Lung (tissue), 11 donors: ENCODE measurements at regions not wholly inside any gene's neighbourhood (a gene's known extent, or its start where the extent isn't known, plus 50 kb on each side); places are given as distances from the start of the nearest gene placed in this dataset.

Experiments
- ATAC-seq: fragments of 200-7000 bp; cut with Tn5 transposase; one replicate; pipeline ENCODE4 v1.9.1; 2020; ENCODE audit warnings: moderate number of reproducible peaks; ENCODE audit not compliant: insufficient read depth, low FRiP score
- DNase-seq, 3 donors: peaks; one replicate each; pipeline ENCODE4 v3.0.0-alpha.2; 2013 to 2017
- H3K27ac ChIP-seq, 2 donors: one replicate each; pipeline ENCODE4 v1.5.1; 2013; ENCODE audit warnings: mild to moderate bottlenecking in 2 of 2, moderate library complexity in 2 of 2, control low read depth in 1 of 2, inconsistent platforms in 1 of 2, low read depth in 1 of 2, low read length in 1 of 2
- H3K27me3 ChIP-seq, 3 donors: one replicate each; pipeline ENCODE4 v1.5.1; 2013; ENCODE audit warnings: low read length in 2 of 3; ENCODE audit not compliant: control insufficient read depth in 3 of 3, insufficient read depth in 3 of 3
- H3K36me3 ChIP-seq, 4 donors: one replicate each; pipeline ENCODE4 v1.5.1; 2013; ENCODE audit warnings: low read length in 4 of 4, mild to moderate bottlenecking in 1 of 4, moderate library complexity in 1 of 4; ENCODE audit not compliant: control insufficient read depth in 4 of 4, insufficient read depth in 4 of 4
- H3K4me1 ChIP-seq, 5 donors: one replicate each; pipeline ENCODE4 v1.5.1; 2013; ENCODE audit warnings: low read length in 5 of 5, mild to moderate bottlenecking in 2 of 5, moderate library complexity in 1 of 5; ENCODE audit not compliant: control insufficient read depth in 5 of 5, insufficient read depth in 5 of 5
- H3K4me3 ChIP-seq: one replicate; pipeline ENCODE4 v1.5.1; 2013; ENCODE audit warnings: mild to moderate bottlenecking, control low read depth, moderate library complexity
- H3K9ac ChIP-seq, 2 donors: one replicate each; pipeline ENCODE4 v1.5.1; 2013; ENCODE audit warnings: low read length in 2 of 2, control low read depth in 1 of 2; ENCODE audit not compliant: insufficient read depth in 1 of 2
- H3K9me3 ChIP-seq, 4 donors: one replicate each; pipeline ENCODE4 v1.5.1; 2013; ENCODE audit warnings: low read length in 3 of 4, mild to moderate bottlenecking in 1 of 4, moderate library complexity in 1 of 4; ENCODE audit not compliant: control insufficient read depth in 4 of 4, insufficient read depth in 3 of 4
- WGBS, 2 donors: extraction: QIAGEN DNeasy Blood & Tissue Kit; methylation state at CpG; one replicate each; pipeline ENCODE4 v1.1.7; 2013; 5-methylcytosine and 5-hydroxymethylcytosine counted together
- TF ChIP-seq, protein P1 (sequence below): IDR thresholded peaks from 2 replicates; pipeline ENCODE4 v1.5.1; 2012; ENCODE audit warnings: mild to moderate bottlenecking; ENCODE audit errors: control extremely low read depth, extremely low read depth
- donor health status: control.
- donor health status: control.
- donor health status: Bipolar disorder and iron deficiency.
- donor health status: healthy.
- donor health status: DM: yes; HTN: yes; CAD: no.

DNA sequence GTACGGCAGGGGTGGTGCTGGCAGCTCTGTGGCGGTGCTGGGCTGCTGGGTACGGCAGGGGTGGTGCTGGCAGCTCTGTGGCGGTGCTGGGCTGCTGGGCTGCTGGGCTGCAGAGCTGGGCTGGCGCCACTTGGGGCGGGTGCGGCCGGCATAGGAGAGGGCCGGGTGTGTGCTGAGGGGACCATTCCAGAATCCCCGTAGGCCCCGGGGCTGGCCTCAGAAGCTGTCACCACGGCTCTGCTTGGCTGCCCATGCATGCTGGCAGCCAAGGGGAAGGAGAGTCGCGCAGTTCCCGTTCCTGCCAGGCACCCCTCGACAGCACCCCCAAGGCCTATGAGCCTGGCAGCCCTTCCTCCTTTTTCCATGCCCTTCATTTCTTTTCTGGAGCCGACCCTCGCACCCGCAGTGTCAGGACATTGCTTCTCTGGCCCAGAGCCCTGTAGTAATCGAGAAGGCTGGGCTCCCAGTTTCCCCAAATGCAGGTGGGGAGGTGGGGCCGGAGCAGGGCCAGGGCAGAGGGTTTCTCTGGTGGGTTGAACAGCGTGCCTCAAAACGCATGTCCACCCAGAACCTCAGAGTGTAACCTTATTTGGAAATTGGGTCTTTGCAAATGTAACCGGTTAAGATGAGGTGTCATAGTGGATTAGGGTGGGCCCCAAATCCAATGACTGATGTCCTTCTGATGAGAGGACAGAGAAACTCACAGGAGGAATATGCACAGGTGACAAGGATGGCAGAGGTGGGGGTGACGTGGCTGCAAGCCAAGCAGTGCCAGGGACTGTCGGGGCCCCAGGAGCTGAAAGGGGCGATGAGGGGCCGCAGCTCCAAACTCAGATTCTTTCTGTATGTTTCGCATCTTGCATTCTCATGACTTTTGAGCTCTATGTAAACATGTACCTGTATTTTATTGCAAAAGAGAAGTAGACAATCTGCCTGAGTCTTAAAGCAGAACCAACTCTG, 71.0 kb upstream of the ACTRT2 start:
- peaks cover 0 to 15% (median 0%) of the 10 kb centered on the region in 5 donors for H3K4me1 ChIP-seq
- no peaks in the 10 kb centered on the region for H3K36me3 ChIP-seq
- H3K27me3 ChIP-seq, result peaks cover 0 to 3% (median 3%) of the 10 kb centered on the region in 3 donors
- H3K9me3 ChIP-seq, result peaks cover 0 to 7% (median 2%) of the 10 kb centered on the region in 4 donors
- ATAC-seq (no peak), DNase-seq (no peak)
- H3K27ac ChIP-seq, result no peak overlapping the region
- no peak overlapping the region for H3K9ac ChIP-seq
- TF ChIP-seq, protein P1, sequence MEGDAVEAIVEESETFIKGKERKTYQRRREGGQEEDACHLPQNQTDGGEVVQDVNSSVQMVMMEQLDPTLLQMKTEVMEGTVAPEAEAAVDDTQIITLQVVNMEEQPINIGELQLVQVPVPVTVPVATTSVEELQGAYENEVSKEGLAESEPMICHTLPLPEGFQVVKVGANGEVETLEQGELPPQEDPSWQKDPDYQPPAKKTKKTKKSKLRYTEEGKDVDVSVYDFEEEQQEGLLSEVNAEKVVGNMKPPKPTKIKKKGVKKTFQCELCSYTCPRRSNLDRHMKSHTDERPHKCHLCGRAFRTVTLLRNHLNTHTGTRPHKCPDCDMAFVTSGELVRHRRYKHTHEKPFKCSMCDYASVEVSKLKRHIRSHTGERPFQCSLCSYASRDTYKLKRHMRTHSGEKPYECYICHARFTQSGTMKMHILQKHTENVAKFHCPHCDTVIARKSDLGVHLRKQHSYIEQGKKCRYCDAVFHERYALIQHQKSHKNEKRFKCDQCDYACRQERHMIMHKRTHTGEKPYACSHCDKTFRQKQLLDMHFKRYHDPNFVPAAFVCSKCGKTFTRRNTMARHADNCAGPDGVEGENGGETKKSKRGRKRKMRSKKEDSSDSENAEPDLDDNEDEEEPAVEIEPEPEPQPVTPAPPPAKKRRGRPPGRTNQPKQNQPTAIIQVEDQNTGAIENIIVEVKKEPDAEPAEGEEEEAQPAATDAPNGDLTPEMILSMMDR, result no peak
- WGBS, 2 donors, result 82 to 87% methylated on average over 26 to 29 of the region's 29 CpGs
- H3K4me3 ChIP-seq, result no peak overlapping the region

DNA sequence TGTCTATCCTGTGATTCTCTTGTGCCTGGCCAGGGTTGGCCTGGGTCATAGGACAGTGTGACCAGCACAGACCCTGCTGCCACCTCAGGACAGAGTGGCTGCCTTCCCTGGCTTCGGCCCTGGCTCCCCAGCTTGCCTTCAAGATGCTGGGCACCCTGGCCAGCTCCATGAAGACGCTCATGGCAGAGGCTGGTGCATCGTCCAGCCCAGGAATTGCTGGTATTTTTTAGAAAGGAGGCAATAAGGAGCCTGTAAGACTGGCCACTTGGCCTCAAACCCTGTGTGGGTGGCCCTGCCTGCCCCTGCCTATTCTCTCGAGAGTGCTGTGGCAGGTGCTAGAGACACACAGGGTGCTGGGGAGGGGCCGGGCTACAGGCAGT, 70.4 kb upstream of the ACTRT2 start:
- no peak overlapping the region for H3K27ac ChIP-seq
- ATAC-seq, result no peak
- peaks cover 0 to 15% (median 0%) of the 10 kb centered on the region in 5 donors for H3K4me1 ChIP-seq
- DNase-seq, result no peak
- no peak overlapping the region for H3K9ac ChIP-seq
- 70 to 91% methylated on average over 5 of the region's 5 CpGs for WGBS, 2 donors
- peaks cover 0 to 12% (median 2%) of the 10 kb centered on the region in 4 donors for H3K9me3 ChIP-seq
- TF ChIP-seq, protein P1, result no peak
- H3K36me3 ChIP-seq, result no peaks in the 10 kb centered on the region
- no peak overlapping the region for H3K4me3 ChIP-seq
- peaks cover 0 to 3% (median 3%) of the 10 kb centered on the region in 3 donors for H3K27me3 ChIP-seq

DNA sequence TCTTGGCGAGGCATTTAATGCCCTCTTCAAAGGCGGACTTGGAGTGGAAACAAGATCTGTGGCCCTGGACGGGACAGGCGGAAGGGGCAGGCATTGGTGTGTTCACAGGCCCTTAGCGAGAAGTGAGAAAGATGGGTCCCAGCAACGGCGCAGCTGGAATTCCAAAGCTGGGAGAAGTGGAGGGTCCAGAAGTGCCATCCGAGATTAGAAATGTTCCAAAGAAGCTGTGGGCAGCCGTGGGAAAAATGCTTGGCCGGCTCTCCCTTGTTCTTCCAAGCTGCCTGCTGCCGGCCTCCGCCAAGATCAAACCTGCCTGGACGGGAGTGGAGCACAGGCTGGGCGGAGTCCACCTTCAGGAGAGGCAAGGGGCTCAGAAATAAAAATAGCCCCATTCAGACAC, 69.4 kb upstream of the ACTRT2 start:
- no peak for ATAC-seq
- DNase-seq, result peak in 1 of 3 donors; percentile 18

More for the DNA sequence above, 69.4 kb upstream of the ACTRT2 start:
- Histone ChIP-seq H3K4me1 (peaks cover 0 to 14% (median 0%) of the 10 kb centered on the region in 5 donors), H3K27ac (no peak overlapping the region), H3K36me3 (no peaks in the 10 kb centered on the region), H3K9me3 (peaks cover 0 to 12% (median 2%) of the 10 kb centered on the region in 4 donors), H3K4me3 (no peak overlapping the region), H3K27me3 (peaks cover 0 to 3% (median 3%) of the 10 kb centered on the region in 3 donors), H3K9ac (no peak overlapping the region)
- TF ChIP-seq, protein P1, result no peak
- 63 to 76% methylated on average over 14 of the region's 14 CpGs for WGBS, 2 donors
